Right atrium auricular region (tissue), 2 donors: ENCODE measurements at regions not wholly inside any gene's neighbourhood (a gene's known extent, or its start where the extent isn't known, plus 50 kb on each side); places are given as distances from the start of the nearest gene placed in this dataset.

ENCODE experiments used
- DNase-seq: peaks from one replicate; pipeline ENCODE4 v3.0.0-alpha.2; 2019; ENCODE audit warnings: low spot score
- H3K27ac ChIP-seq, 2 donors: fragments of 200-600 bp; sonication (generic); 1 replicate in 1 of 2; 2 replicates in 1 of 2; pipeline ENCODE4 v1.5.1; 2016 to 2019
- H3K27me3 ChIP-seq, 2 donors: fragments of 200-600 bp; sonication (generic); one replicate each; pipeline versions ENCODE4 v1.5.1 to v1.6.0; 2017 to 2019
- H3K36me3 ChIP-seq: fragments of 200-600 bp; sonication (generic); one replicate; pipeline ENCODE4 v1.5.1; 2016
- H3K4me1 ChIP-seq, 2 donors: fragments of 200-600 bp; sonication (generic); one replicate each; pipeline versions ENCODE4 v1.5.1 to v1.6.0; 2017 to 2019
- H3K4me3 ChIP-seq, 2 donors: fragments of 200-600 bp; sonication (generic); 1 replicate in 1 of 2; 2 replicates in 1 of 2; pipeline ENCODE4 v1.5.1; 2017 to 2019; ENCODE audit warnings: mild to moderate bottlenecking in 1 of 2, moderate library complexity in 1 of 2
- H3K9me3 ChIP-seq, 2 donors: fragments of 200-600 bp; sonication (generic); one replicate each; pipeline ENCODE4 v1.5.1; 2019
- TF ChIP-seq, protein P1 (sequence below), 2 donors: fragments of 200-600 bp; sonication (generic); IDR thresholded peaks; one replicate each; pipeline ENCODE4 v1.5.1; 2019; ENCODE audit warnings: antibody characterized with exemption in 2 of 2

DNA sequence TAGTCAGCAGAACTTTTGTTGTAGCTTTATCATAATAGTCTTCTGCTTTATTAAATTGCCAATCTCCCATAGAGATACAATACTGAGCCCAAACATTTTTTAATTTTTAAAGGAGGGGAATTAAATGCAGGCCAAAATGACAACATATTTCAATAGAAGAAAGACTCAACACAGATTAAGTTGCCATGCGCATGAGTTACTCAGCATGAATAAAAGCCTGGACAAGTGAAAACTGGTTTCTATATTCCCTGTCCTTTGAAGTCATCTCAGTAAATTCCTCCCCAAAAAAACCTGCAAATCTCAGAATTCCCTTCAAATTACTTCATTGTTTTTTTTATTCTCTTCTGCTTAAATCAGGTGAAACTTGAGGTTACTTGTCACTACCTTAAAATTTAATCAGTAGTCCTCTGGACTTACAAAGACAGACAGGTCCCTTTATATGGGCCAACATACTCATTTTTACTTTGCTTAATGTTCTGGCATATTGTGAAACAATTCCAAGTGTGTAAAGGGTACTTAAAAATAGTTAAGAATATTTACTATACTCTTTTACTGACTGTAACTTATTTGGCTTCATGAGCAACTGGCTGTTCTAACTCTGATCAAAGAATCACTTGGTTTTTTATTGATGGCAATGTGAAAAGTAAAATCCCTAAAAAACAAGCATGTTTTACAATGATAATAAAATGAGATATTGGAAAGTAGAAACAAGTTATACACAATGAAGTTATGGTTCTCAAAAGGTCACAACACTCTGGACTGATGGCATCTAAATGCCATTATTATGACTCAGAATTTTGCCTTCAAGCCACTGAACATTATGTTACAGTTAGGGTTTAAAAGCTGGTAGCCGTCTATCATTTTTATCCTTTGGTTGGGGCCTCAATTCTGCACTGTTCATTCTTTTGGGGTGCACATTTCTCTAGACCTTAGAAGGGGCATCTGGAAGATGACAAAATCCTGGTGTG, 49.9 kb upstream of the COL21A1 start:
- DNase-seq: no peak
- H3K4me1 ChIP-seq: peaks cover 0 to 2% of the 10 kb centered on the region in 2 donors
- no peak overlapping the region for H3K4me3 ChIP-seq
- no peak overlapping the region for H3K27ac ChIP-seq
- no peaks in the 10 kb centered on the region for H3K36me3 ChIP-seq
- TF ChIP-seq, protein P1, sequence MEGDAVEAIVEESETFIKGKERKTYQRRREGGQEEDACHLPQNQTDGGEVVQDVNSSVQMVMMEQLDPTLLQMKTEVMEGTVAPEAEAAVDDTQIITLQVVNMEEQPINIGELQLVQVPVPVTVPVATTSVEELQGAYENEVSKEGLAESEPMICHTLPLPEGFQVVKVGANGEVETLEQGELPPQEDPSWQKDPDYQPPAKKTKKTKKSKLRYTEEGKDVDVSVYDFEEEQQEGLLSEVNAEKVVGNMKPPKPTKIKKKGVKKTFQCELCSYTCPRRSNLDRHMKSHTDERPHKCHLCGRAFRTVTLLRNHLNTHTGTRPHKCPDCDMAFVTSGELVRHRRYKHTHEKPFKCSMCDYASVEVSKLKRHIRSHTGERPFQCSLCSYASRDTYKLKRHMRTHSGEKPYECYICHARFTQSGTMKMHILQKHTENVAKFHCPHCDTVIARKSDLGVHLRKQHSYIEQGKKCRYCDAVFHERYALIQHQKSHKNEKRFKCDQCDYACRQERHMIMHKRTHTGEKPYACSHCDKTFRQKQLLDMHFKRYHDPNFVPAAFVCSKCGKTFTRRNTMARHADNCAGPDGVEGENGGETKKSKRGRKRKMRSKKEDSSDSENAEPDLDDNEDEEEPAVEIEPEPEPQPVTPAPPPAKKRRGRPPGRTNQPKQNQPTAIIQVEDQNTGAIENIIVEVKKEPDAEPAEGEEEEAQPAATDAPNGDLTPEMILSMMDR (IDR thresholded peaks at IDR 0.05): no peak
- H3K27me3 ChIP-seq: no peaks in the 10 kb centered on the region
- peaks cover 0 to 10% of the 10 kb centered on the region in 2 donors for H3K9me3 ChIP-seq
